ENCODE measurements at regions not wholly inside any gene's neighbourhood (a gene's known extent, or its start where the extent isn't known, plus 50 kb on each side); places are given as distances from the start of the nearest gene placed in this dataset.

GRCh38 chr5:56481428-56482357 is 248.6 kb upstream of the ANKRD55 start:
- DNase-seq (ENCODE audit: low spot score) = peak; percentile 56

GRCh38 chr5:56480705-56481427 is 247.7 kb upstream of the ANKRD55 start:
- DNase-seq (ENCODE audit: low spot score) = peak; percentile 34

GRCh38 chr5:56480078-56480704 is 247.1 kb upstream of the ANKRD55 start:
- DNase-seq (ENCODE audit: low spot score) = peak; percentile 27

- no peak for DNase-seq (ENCODE audit: low spot score)
Measured at GRCh38 chr5:56479696-56480077, 246.6 kb upstream of the ANKRD55 start.

GRCh38 chr5:56479126-56479525 is 246.0 kb upstream of the ANKRD55 start:
- DNase-seq (ENCODE audit: low spot score) = no peak

- DNase-seq (ENCODE audit: low spot score) = no peak
Measured at GRCh38 chr5:56478062-56478461, 244.9 kb upstream of the ANKRD55 start.

- DNase-seq (ENCODE audit: low spot score) = no peak
Measured at GRCh38 chr5:56476487-56476856, 243.3 kb upstream of the ANKRD55 start.

- no peak for DNase-seq (ENCODE audit: low spot score)
Measured at GRCh38 chr5:56475689-56476486, 242.8 kb upstream of the ANKRD55 start.

- no peak for DNase-seq (ENCODE audit: low spot score)
Measured at GRCh38 chr5:56471707-56472106, 238.6 kb upstream of the ANKRD55 start.

- DNase-seq (ENCODE audit: low spot score) = no peak
Measured at GRCh38 chr5:56470007-56470406, 236.9 kb upstream of the ANKRD55 start.

- DNase-seq (ENCODE audit: low spot score) = no peak
Measured at GRCh38 chr5:56468277-56468676, 235.1 kb upstream of the ANKRD55 start.

GRCh38 chr5:56467176-56467717 is 234.1 kb upstream of the ANKRD55 start:
- DNase-seq (ENCODE audit: low spot score) = no peak

- no peak for DNase-seq (ENCODE audit: low spot score)
Measured at GRCh38 chr5:56466136-56466816, 233.1 kb upstream of the ANKRD55 start.

GRCh38 chr5:56465769-56466135 is 232.6 kb upstream of the ANKRD55 start:
- DNase-seq (ENCODE audit: low spot score) = no peak

GRCh38 chr5:56464935-56465768 is 232.0 kb upstream of the ANKRD55 start:
- no peak for DNase-seq (ENCODE audit: low spot score)

GRCh38 chr5:56463944-56464571 is 230.9 kb upstream of the ANKRD55 start:
- DNase-seq (ENCODE audit: low spot score) = no peak

GRCh38 chr5:56461584-56461983 is 228.5 kb upstream of the ANKRD55 start:
- no peak for DNase-seq (ENCODE audit: low spot score)

GRCh38 chr5:56460681-56461191 is 227.6 kb upstream of the ANKRD55 start:
- DNase-seq (ENCODE audit: low spot score) = no peak

GRCh38 chr5:56460195-56460546 is 227.0 kb upstream of the ANKRD55 start:
- no peak for DNase-seq (ENCODE audit: low spot score)
